ENCODE measurements at regions not wholly inside any gene's neighbourhood (a gene's known extent, or its start where the extent isn't known, plus 50 kb on each side); places are given as distances from the start of the nearest gene placed in this dataset.

GRCh38 chr6:144652292-144652891 is 367.3 kb downstream of the UTRN start:
- H3K9me3 ChIP-seq (ENCODE audit: control insufficient read depth, low read length, poor library complexity, severe bottlenecking), result no peaks in the 10 kb centered on the region
- DNase-seq (no peak), ATAC-seq (no peak)
- no peaks in the 10 kb centered on the region for H3K27me3 Mint-ChIP-seq
- peak overlapping the region; percentile 99 for H3K27ac Mint-ChIP-seq
- H3K36me3 Mint-ChIP-seq (ENCODE audit: low read depth), result peaks cover 5% of the 10 kb centered on the region
- H3K4me1 Mint-ChIP-seq, result peaks cover 24% of the 10 kb centered on the region
- no peak overlapping the region for H3K4me3 Mint-ChIP-seq

GRCh38 chr6:144653885-144654505 is 368.9 kb downstream of the UTRN start:
- Mint-ChIP-seq H3K4me1 (peaks cover 34% of the 10 kb centered on the region), H3K36me3 (ENCODE audit: low read depth) (peaks cover 5% of the 10 kb centered on the region), H3K27me3 (no peaks in the 10 kb centered on the region), H3K27ac (peak overlapping the region; percentile 99), H3K4me3 (peak overlapping the region; percentile 85)
- H3K9me3 ChIP-seq (ENCODE audit: control insufficient read depth, low read length, poor library complexity, severe bottlenecking), result no peaks in the 10 kb centered on the region
- ATAC-seq, result peak; percentile 86
- no peak for DNase-seq

GRCh38 chr6:144654506-144654905 is 369.4 kb downstream of the UTRN start:
- ATAC-seq, result peak; percentile 26
- Mint-ChIP-seq H3K27ac (peak overlapping the region; percentile 99), H3K27me3 (no peaks in the 10 kb centered on the region), H3K36me3 (ENCODE audit: low read depth) (peaks cover 5% of the 10 kb centered on the region), H3K4me3 (no peak overlapping the region), H3K4me1 (peaks cover 38% of the 10 kb centered on the region)
- H3K9me3 ChIP-seq (ENCODE audit: control insufficient read depth, low read length, poor library complexity, severe bottlenecking), result no peaks in the 10 kb centered on the region
- DNase-seq, result no peak

GRCh38 chr6:144655376-144655775 is 370.2 kb downstream of the UTRN start:
- Mint-ChIP-seq H3K4me3 (peak overlapping the region; percentile 58), H3K4me1 (peaks cover 42% of the 10 kb centered on the region), H3K27ac (peak overlapping the region; percentile 99), H3K36me3 (ENCODE audit: low read depth) (no peaks in the 10 kb centered on the region), H3K27me3 (no peaks in the 10 kb centered on the region)
- ATAC-seq (no peak), DNase-seq (no peak)
- no peaks in the 10 kb centered on the region for H3K9me3 ChIP-seq (ENCODE audit: control insufficient read depth, low read length, poor library complexity, severe bottlenecking)

- H3K27ac Mint-ChIP-seq, result peak overlapping the region; percentile 99
- no peak overlapping the region for H3K4me3 Mint-ChIP-seq
Observed at GRCh38 chr6:144657691-144658090, 372.6 kb downstream of the UTRN start.

GRCh38 chr6:144659202-144660182 is 374.4 kb downstream of the UTRN start:
- Mint-ChIP-seq H3K27me3 (no peaks in the 10 kb centered on the region), H3K4me1 (peaks cover 53% of the 10 kb centered on the region), H3K27ac (peak overlapping the region; percentile 99), H3K36me3 (ENCODE audit: low read depth) (no peaks in the 10 kb centered on the region), H3K4me3 (peak overlapping the region; percentile 77)
- ATAC-seq (peak; percentile 62), DNase-seq (no peak)
- H3K9me3 ChIP-seq (ENCODE audit: control insufficient read depth, low read length, poor library complexity, severe bottlenecking), result no peaks in the 10 kb centered on the region

More at GRCh38 chr6:144657691-144658090, 372.6 kb downstream of the UTRN start:
- no peaks in the 10 kb centered on the region for H3K9me3 ChIP-seq (ENCODE audit: control insufficient read depth, low read length, poor library complexity, severe bottlenecking)
- ATAC-seq (no peak), DNase-seq (no peak)
- no peaks in the 10 kb centered on the region for H3K27me3 Mint-ChIP-seq
- H3K4me1 Mint-ChIP-seq, result peaks cover 49% of the 10 kb centered on the region
- H3K36me3 Mint-ChIP-seq (ENCODE audit: low read depth), result no peaks in the 10 kb centered on the region

GRCh38 chr6:144660561-144661115 is 375.5 kb downstream of the UTRN start:
- no peaks in the 10 kb centered on the region for H3K36me3 Mint-ChIP-seq (ENCODE audit: low read depth)
- peak overlapping the region; percentile 73 for H3K4me3 Mint-ChIP-seq
- H3K4me1 Mint-ChIP-seq, result peaks cover 55% of the 10 kb centered on the region
- H3K27ac Mint-ChIP-seq, result peak overlapping the region; percentile 99
- DNase-seq (no peak), ATAC-seq (no peak)
- no peaks in the 10 kb centered on the region for H3K9me3 ChIP-seq (ENCODE audit: control insufficient read depth, low read length, poor library complexity, severe bottlenecking)
- no peaks in the 10 kb centered on the region for H3K27me3 Mint-ChIP-seq

- H3K9me3 ChIP-seq (ENCODE audit: control insufficient read depth, low read length, poor library complexity, severe bottlenecking), result no peaks in the 10 kb centered on the region
- Mint-ChIP-seq H3K4me1 (peaks cover 57% of the 10 kb centered on the region), H3K36me3 (ENCODE audit: low read depth) (no peaks in the 10 kb centered on the region), H3K27ac (peak overlapping the region; percentile 99), H3K4me3 (peak overlapping the region; percentile 73), H3K27me3 (no peaks in the 10 kb centered on the region)
- ATAC-seq (no peak), DNase-seq (no peak)
Observed at GRCh38 chr6:144661116-144661806, 376.1 kb downstream of the UTRN start.

GRCh38 chr6:144662812-144663365 is 377.8 kb downstream of the UTRN start:
- H3K27ac Mint-ChIP-seq, result peak overlapping the region; percentile 99
- H3K27me3 Mint-ChIP-seq, result no peaks in the 10 kb centered on the region
- H3K4me3 Mint-ChIP-seq, result no peak overlapping the region
- no peak for ATAC-seq
- H3K9me3 ChIP-seq (ENCODE audit: control insufficient read depth, low read length, poor library complexity, severe bottlenecking), result peaks cover 3% of the 10 kb centered on the region
- H3K36me3 Mint-ChIP-seq (ENCODE audit: low read depth), result no peaks in the 10 kb centered on the region
- DNase-seq, result no peak
- H3K4me1 Mint-ChIP-seq, result peaks cover 63% of the 10 kb centered on the region

GRCh38 chr6:144664281-144664680 is 379.1 kb downstream of the UTRN start:
- DNase-seq (no peak), ATAC-seq (no peak)
- Mint-ChIP-seq H3K4me1 (peaks cover 55% of the 10 kb centered on the region), H3K4me3 (no peak overlapping the region), H3K27ac (peak overlapping the region; percentile 99), H3K27me3 (no peaks in the 10 kb centered on the region), H3K36me3 (ENCODE audit: low read depth) (no peaks in the 10 kb centered on the region)
- H3K9me3 ChIP-seq (ENCODE audit: control insufficient read depth, low read length, poor library complexity, severe bottlenecking), result peaks cover 5% of the 10 kb centered on the region

- Mint-ChIP-seq H3K36me3 (ENCODE audit: low read depth) (no peaks in the 10 kb centered on the region), H3K27me3 (no peaks in the 10 kb centered on the region), H3K27ac (peak overlapping the region; percentile 97), H3K4me3 (no peak overlapping the region), H3K4me1 (peaks cover 49% of the 10 kb centered on the region)
- ATAC-seq (peak; percentile 39), DNase-seq (no peak)
- H3K9me3 ChIP-seq (ENCODE audit: control insufficient read depth, low read length, poor library complexity, severe bottlenecking), result peaks cover 5% of the 10 kb centered on the region
Observed at GRCh38 chr6:144664947-144665346, 379.8 kb downstream of the UTRN start.

- peak overlapping the region; percentile 97 for H3K27ac Mint-ChIP-seq
- no peaks in the 10 kb centered on the region for H3K27me3 Mint-ChIP-seq
- ATAC-seq, result peak; percentile 20
- peaks cover 5% of the 10 kb centered on the region for H3K9me3 ChIP-seq (ENCODE audit: control insufficient read depth, low read length, poor library complexity, severe bottlenecking)
- no peak for DNase-seq
- H3K4me3 Mint-ChIP-seq, result no peak overlapping the region
- no peaks in the 10 kb centered on the region for H3K36me3 Mint-ChIP-seq (ENCODE audit: low read depth)
- H3K4me1 Mint-ChIP-seq, result peaks cover 44% of the 10 kb centered on the region
Observed at GRCh38 chr6:144665932-144666450, 380.9 kb downstream of the UTRN start.

Data from T-helper 17 cell (primary cell).